Colonic mucosa (tissue), 4 donors: ENCODE measurements at regions not wholly inside any gene's neighbourhood (a gene's known extent, or its start where the extent isn't known, plus 50 kb on each side); places are given as distances from the start of the nearest gene placed in this dataset.
"Not testable (repeated sequence)": the region's sequence is repeated elsewhere in the genome, so short reads cannot be mapped to it uniquely, and the experiment has no call there.

ENCODE experiments used
- DNase-seq: peaks from one replicate; pipeline ENCODE4 v3.0.0-alpha.2; 2020
- H3K27ac ChIP-seq: fragments of 200-600 bp; one replicate; pipeline ENCODE4 v1.8.0; 2021
- H3K27me3 ChIP-seq: fragments of 200-600 bp; one replicate; pipeline ENCODE4 v1.8.0; 2021
- H3K36me3 ChIP-seq: fragments of 200-600 bp; one replicate; pipeline ENCODE4 v1.8.0; 2021
- H3K4me1 ChIP-seq: fragments of 200-600 bp; one replicate; pipeline ENCODE4 v1.8.0; 2021; ENCODE audit warnings: mild to moderate bottlenecking
- H3K4me3 ChIP-seq: fragments of 200-600 bp; one replicate; pipeline ENCODE4 v1.8.0; 2021
- H3K9ac ChIP-seq, 2 donors: one replicate each; pipeline ENCODE4 v1.7.0; 2013; ENCODE audit warnings: control low read depth in 2 of 2, low read depth in 2 of 2, low read length in 2 of 2
- H3K9me3 ChIP-seq: fragments of 200-600 bp; one replicate; pipeline ENCODE4 v1.8.0; 2021
- intact Hi-C: fragments of 100-400 bp; cut with DNase I; formaldehyde crosslinking; loops from one replicate; pipeline ENCODE4 v1.14.1; 2022
- TF ChIP-seq, protein P1 (sequence below): fragments of 200-600 bp; IDR thresholded peaks from one replicate; pipeline ENCODE4 v1.8.0; 2022; ENCODE audit warnings: antibody characterized with exemption, mild to moderate bottlenecking
- donor health status: healthy.
- donor health status: DM: no; HTN: no; CAD: no.
- donor health status: DM: no; HTN: no; CAD: no.

DNA sequence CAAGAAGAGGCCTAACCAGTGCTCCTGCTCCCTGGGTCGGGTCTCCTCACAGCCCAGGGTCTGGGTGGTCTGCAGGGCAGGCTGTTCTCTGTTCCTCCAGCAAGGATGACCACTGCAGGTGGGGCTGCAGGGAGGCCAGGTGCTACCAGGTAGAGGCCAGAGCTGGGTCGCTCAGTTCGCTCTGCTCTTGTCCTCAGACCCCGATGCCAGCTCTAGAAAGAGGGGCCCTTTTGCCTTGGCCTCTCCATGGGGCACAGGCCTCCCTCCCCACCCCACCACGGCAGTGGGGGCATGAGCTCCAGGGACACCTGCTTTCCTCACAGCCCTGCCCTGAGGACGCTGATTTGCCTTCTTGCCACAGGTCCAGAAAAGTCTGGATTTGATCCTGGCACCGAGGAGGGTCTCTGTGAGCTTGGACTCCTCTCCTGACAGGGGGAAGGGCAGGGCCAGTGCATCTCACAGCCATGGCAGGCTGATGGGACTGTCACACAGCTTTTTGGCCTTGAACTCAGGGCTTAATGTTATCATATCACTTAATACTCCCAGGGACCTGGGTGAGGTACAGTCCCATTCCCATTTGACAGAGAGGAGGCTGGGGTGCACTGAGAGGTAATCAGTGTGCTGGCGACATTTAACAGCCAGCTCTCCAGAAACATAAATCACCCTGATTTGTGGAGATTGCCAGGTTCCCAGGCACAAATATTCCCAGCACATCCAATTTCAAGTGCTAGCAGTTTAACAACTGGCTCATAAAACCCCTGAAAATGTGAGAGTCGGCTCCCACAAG is 273.0 kb upstream of the SFSWAP start:
- intact Hi-C loops, result no loop called here
- DNase-seq, result no peak
- no peaks in the 10 kb centered on the region for H3K9me3 ChIP-seq
- no peak overlapping the region for H3K4me3 ChIP-seq
- no peaks in the 10 kb centered on the region for H3K27me3 ChIP-seq
- no peak overlapping the region for H3K27ac ChIP-seq
- H3K9ac ChIP-seq, result no peak overlapping the region
- no peaks in the 10 kb centered on the region for H3K36me3 ChIP-seq
- no peaks in the 10 kb centered on the region for H3K4me1 ChIP-seq
- TF ChIP-seq, protein P1, sequence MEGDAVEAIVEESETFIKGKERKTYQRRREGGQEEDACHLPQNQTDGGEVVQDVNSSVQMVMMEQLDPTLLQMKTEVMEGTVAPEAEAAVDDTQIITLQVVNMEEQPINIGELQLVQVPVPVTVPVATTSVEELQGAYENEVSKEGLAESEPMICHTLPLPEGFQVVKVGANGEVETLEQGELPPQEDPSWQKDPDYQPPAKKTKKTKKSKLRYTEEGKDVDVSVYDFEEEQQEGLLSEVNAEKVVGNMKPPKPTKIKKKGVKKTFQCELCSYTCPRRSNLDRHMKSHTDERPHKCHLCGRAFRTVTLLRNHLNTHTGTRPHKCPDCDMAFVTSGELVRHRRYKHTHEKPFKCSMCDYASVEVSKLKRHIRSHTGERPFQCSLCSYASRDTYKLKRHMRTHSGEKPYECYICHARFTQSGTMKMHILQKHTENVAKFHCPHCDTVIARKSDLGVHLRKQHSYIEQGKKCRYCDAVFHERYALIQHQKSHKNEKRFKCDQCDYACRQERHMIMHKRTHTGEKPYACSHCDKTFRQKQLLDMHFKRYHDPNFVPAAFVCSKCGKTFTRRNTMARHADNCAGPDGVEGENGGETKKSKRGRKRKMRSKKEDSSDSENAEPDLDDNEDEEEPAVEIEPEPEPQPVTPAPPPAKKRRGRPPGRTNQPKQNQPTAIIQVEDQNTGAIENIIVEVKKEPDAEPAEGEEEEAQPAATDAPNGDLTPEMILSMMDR, result no peak

DNA sequence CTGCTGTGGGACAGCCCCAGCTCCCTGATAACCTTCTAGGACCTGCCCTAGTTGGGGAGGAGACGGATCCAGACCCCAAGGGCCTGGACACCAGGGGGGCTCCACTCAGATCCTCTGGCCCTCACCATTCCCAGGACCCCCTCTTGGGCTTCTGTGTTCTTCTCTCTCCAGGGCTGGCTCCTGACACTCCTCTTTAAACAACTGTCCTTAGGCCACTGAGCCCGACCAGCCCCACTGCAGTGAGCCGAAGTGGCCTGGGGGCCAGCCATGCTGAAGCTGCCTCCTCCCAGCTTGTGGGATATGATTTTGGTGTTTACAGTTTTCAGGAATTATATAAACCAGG is 272.4 kb upstream of the SFSWAP start:
- H3K27ac ChIP-seq, H3K4me3 ChIP-seq, intact Hi-C loops, DNase-seq, H3K9ac ChIP-seq, H3K9me3 ChIP-seq, H3K4me1 ChIP-seq, H3K27me3 ChIP-seq, H3K36me3 ChIP-seq: not testable (repeated sequence)

DNA sequence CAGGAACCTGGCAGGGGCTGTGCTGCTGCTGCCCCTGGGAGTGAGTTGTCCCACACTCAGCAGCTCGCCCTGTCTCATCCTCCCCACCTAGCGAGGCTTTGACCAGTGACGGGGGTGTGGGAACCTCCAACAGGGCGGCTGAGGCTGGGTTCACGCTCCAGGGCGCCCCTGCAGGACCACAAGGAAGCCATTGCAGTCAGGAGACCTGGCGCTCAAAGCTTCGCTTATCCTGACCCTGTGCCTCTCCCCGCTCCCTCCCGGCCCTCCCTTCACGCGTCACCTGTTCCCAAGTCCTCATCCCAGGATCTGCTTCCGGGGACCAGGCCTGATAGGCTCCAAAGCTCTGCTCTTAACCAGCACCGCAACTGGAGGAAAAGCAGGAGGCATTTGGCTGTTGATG is 272.0 kb upstream of the SFSWAP start:
- intact Hi-C loops, result no loop called here
- no peak overlapping the region for H3K9ac ChIP-seq
- TF ChIP-seq, protein P1, result no peak
- DNase-seq, result no peak
- no peaks in the 10 kb centered on the region for H3K27me3 ChIP-seq
- H3K4me1 ChIP-seq, result no peaks in the 10 kb centered on the region
- H3K4me3 ChIP-seq, result no peak overlapping the region
- H3K27ac ChIP-seq, result no peak overlapping the region
- H3K36me3 ChIP-seq, result no peaks in the 10 kb centered on the region
- no peaks in the 10 kb centered on the region for H3K9me3 ChIP-seq

DNA sequence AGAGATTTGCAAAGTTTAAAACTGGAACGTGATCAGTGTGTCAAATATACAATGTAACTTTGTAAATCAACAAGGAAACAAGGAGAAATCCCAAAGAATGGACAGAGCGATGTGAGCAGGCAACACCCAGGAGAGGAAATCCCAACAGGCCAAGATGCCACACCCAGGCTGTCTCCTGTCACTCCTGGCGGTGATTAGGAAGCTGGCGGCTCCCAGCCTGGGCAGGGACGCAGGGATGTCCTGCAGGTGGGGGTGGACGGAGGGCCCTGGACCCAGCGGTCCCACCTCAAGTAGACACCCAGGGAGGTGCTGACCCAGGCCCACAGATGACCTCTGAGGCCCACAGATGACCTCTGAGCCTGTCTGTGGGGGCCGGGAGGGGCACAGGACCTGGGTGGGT is 271.1 kb upstream of the SFSWAP start:
- H3K27me3 ChIP-seq, H3K9me3 ChIP-seq, DNase-seq, H3K27ac ChIP-seq, H3K36me3 ChIP-seq, H3K4me3 ChIP-seq, intact Hi-C loops, H3K4me1 ChIP-seq, H3K9ac ChIP-seq: not testable (repeated sequence)

DNA sequence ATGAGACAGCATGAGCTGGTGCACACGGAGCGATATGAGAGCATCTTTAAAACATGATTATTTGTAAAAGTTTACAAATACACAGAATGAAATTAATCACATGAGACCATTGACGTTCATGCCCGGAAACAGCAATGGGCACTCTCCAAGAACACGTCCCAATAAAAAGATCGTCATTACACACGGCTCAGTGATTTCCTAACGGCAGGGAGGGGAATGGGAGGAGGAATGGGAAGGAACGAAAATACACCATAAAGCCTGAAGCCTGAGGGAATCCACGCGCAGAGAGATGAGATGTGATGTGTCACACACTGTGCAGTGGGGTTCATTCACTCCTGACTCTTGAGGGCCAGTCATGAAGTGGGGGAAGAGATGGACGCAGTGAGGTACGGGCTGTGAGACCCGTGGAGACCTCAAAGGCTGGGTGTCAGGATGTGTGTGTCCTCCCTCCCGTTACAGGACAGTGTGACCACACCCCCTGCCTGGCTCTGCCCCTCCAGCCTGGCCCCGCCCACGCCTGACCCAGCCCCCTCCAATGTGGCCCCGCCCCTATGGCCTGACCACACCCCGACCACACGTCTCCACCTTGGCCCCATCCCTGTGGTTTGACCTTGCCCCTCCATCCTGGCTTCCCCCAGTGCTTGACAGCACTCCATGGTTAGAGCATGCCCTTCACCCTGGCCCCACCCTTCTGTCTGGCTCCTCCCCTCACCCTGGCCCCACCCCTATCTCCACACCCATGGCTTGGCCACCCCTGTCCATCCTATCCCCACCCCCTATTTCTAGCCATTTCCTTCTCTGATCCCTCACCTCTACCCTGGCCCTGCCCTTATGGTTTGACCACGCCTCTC is 270.5 kb upstream of the SFSWAP start:
- H3K4me1 ChIP-seq, H3K27me3 ChIP-seq, H3K9ac ChIP-seq, H3K4me3 ChIP-seq, H3K9me3 ChIP-seq, H3K36me3 ChIP-seq, H3K27ac ChIP-seq, intact Hi-C loops, DNase-seq: not testable (repeated sequence)

DNA sequence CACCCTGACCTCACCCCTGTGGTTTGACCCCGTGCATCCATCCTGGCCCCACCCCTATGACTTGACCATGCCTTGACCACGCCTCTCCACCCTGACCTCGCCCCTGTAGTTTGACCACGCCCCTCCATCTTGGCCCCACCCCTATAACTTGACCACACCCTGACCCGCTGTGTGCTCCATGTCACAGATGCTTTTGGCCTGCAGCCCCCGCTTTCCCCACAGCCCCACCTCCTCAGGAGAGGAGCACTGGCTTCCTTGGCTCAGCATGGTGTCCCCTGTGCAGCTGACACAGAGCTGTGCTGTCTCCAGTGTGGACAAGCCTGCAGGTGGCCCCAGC is 269.9 kb upstream of the SFSWAP start:
- Histone ChIP-seq H3K4me3 (no peak overlapping the region), H3K4me1 (no peaks in the 10 kb centered on the region), H3K9ac (no peak overlapping the region), H3K27me3 (no peaks in the 10 kb centered on the region), H3K9me3 (no peaks in the 10 kb centered on the region), H3K27ac (no peak overlapping the region), H3K36me3 (no peaks in the 10 kb centered on the region)
- intact Hi-C loops, result no loop called here
- DNase-seq, result no peak
- TF ChIP-seq, protein P1, result no peak
